Fibroblast of lung (primary cell): ENCODE measurements at regions not wholly inside any gene's neighbourhood (a gene's known extent, or its start where the extent isn't known, plus 50 kb on each side); places are given as distances from the start of the nearest gene placed in this dataset.

Source experiments
- DNase-seq, 2 donors: peaks; one replicate each; pipeline versions ENCODE4 v3.0.0 to v3.0.0-alpha.2; 2010; ENCODE audit warnings: low read depth in 2 of 2
- H2AFZ ChIP-seq: 2 replicates; pipeline ENCODE4 v1.5.1; 2012; ENCODE audit warnings: low read length, control low read depth, inconsistent platforms
- H3K27ac ChIP-seq: 2 replicates; pipeline ENCODE4 v1.5.1; 2011; ENCODE audit warnings: low read length, control low read depth; ENCODE audit not compliant: insufficient read depth
- H3K27me3 ChIP-seq: 2 replicates; pipeline ENCODE4 v1.5.1; 2011; ENCODE audit warnings: mild to moderate bottlenecking, low read length; ENCODE audit not compliant: control insufficient read depth, insufficient read depth
- H3K36me3 ChIP-seq: 2 replicates; pipeline ENCODE4 v1.5.1; 2011; ENCODE audit warnings: low read length; ENCODE audit not compliant: control insufficient read depth, insufficient read depth
- H3K4me1 ChIP-seq: 2 replicates; pipeline ENCODE4 v1.5.1; 2011; ENCODE audit warnings: low read length; ENCODE audit not compliant: control insufficient read depth, insufficient read depth; ENCODE audit errors: extremely low read depth
- H3K4me2 ChIP-seq: 2 replicates; pipeline ENCODE4 v1.5.1; 2011; ENCODE audit warnings: low read length, control low read depth; ENCODE audit not compliant: insufficient read depth; ENCODE audit errors: extremely low read depth
- H3K4me3 ChIP-seq, 4 experiments: fragments of 200-600 bp in 1 of 4; sonication (generic) in 1 of 4; replicated peaks in 1 of 4; 2 replicates each; pipeline ENCODE4 v1.5.1; 2011 to 2016; ENCODE audit warnings: low read length in 4 of 4, low read depth in 3 of 4, mild to moderate bottlenecking in 3 of 4, control low read depth in 2 of 4, inconsistent platforms in 1 of 4, mixed read lengths in 1 of 4; ENCODE audit not compliant: insufficient read depth in 1 of 4; ENCODE audit errors: control extremely low read depth in 1 of 4
- H3K79me2 ChIP-seq: 2 replicates; pipeline ENCODE4 v1.5.1; 2012; ENCODE audit warnings: mild to moderate bottlenecking, low read length, inconsistent platforms; ENCODE audit not compliant: control insufficient read depth, insufficient read depth
- H3K9ac ChIP-seq: 2 replicates; pipeline ENCODE4 v1.5.1; 2011; ENCODE audit warnings: mild to moderate bottlenecking, low read length, control low read depth; ENCODE audit not compliant: insufficient read depth
- H3K9me3 ChIP-seq: 2 replicates; pipeline ENCODE4 v1.5.1; 2012; ENCODE audit warnings: low read depth, low read length; ENCODE audit not compliant: control insufficient read depth, insufficient read depth
- H4K20me1 ChIP-seq: 2 replicates; pipeline ENCODE4 v1.5.1; 2011; ENCODE audit warnings: low read length; ENCODE audit not compliant: control insufficient read depth, insufficient read depth; ENCODE audit errors: extremely low read depth
- CTCF ChIP-seq, 2 donors: IDR thresholded peaks in 1 of 2; conservative IDR thresholded peaks in 1 of 2; 1 replicate in 1 of 2; 2 replicates in 1 of 2; pipeline ENCODE4 v1.5.1; 2011 to 2012; ENCODE audit warnings: low read length in 2 of 2, control low read depth in 1 of 2, inconsistent platforms in 1 of 2, low read depth in 1 of 2, mild to moderate bottlenecking in 1 of 2
- EZH2 ChIP-seq: IDR thresholded peaks from 2 replicates; pipeline ENCODE4 v1.5.1; 2012; ENCODE audit warnings: low read length, control low read depth, mild to moderate bottlenecking; ENCODE audit errors: missing control alignments

GRCh38 chr14:50006141-50006540, 110.2 kb downstream of the VCPKMT start:
- no peak overlapping the region for H2AFZ ChIP-seq
- no peak overlapping the region for H3K27ac ChIP-seq
- TF ChIP-seq EZH2 (no peak), CTCF (conservative IDR thresholded peaks at IDR 0.05 in 1 of 2, IDR thresholded peaks at IDR 0.05 in 1 of 2; ENCODE audit: low read depth in 1 of 2, low read length in 2 of 2) (no peak)
- H3K9me3 ChIP-seq = no peaks in the 10 kb centered on the region
- DNase-seq = no peak
- H3K4me3 ChIP-seq = no peak overlapping the region
- peaks cover 17% of the 10 kb centered on the region for H3K4me1 ChIP-seq
- no peaks in the 10 kb centered on the region for H4K20me1 ChIP-seq
- no peak overlapping the region for H3K4me2 ChIP-seq
- no peaks in the 10 kb centered on the region for H3K27me3 ChIP-seq
- no peak overlapping the region for H3K9ac ChIP-seq
- no peaks in the 10 kb centered on the region for H3K79me2 ChIP-seq
- no peaks in the 10 kb centered on the region for H3K36me3 ChIP-seq

GRCh38 chr14:50007123-50007903, 109.1 kb downstream of the VCPKMT start:
- no peak overlapping the region for H3K4me2 ChIP-seq
- peaks cover 6% of the 10 kb centered on the region for H3K4me1 ChIP-seq
- no peak overlapping the region for H3K9ac ChIP-seq
- no peaks in the 10 kb centered on the region for H3K36me3 ChIP-seq
- H3K4me3 ChIP-seq = no peak overlapping the region
- H3K79me2 ChIP-seq = no peaks in the 10 kb centered on the region
- no peaks in the 10 kb centered on the region for H3K9me3 ChIP-seq
- no peaks in the 10 kb centered on the region for H3K27me3 ChIP-seq
- TF ChIP-seq EZH2 (no peak), CTCF (conservative IDR thresholded peaks at IDR 0.05 in 1 of 2, IDR thresholded peaks at IDR 0.05 in 1 of 2; ENCODE audit: low read depth in 1 of 2, low read length in 2 of 2) (no peak)
- H2AFZ ChIP-seq = no peak overlapping the region
- H4K20me1 ChIP-seq = no peaks in the 10 kb centered on the region
- DNase-seq = no peak
- H3K27ac ChIP-seq = no peak overlapping the region

GRCh38 chr14:50008562-50008961, 107.8 kb downstream of the VCPKMT start:
- Histone ChIP-seq H3K9ac (no peak overlapping the region), H3K27ac (no peak overlapping the region), H3K4me1 (peaks cover 3% of the 10 kb centered on the region), H3K9me3 (no peaks in the 10 kb centered on the region), H3K4me3 (no peak overlapping the region), H3K36me3 (no peaks in the 10 kb centered on the region), H2AFZ (no peak overlapping the region), H4K20me1 (no peaks in the 10 kb centered on the region), H3K27me3 (no peaks in the 10 kb centered on the region), H3K79me2 (no peaks in the 10 kb centered on the region), H3K4me2 (no peak overlapping the region)
- TF ChIP-seq EZH2 (no peak), CTCF (conservative IDR thresholded peaks at IDR 0.05 in 1 of 2, IDR thresholded peaks at IDR 0.05 in 1 of 2; ENCODE audit: low read depth in 1 of 2, low read length in 2 of 2) (no peak)
- no peak for DNase-seq
